GM18870 (cell line): ENCODE measurements at regions not wholly inside any gene's neighbourhood (a gene's known extent, or its start where the extent isn't known, plus 50 kb on each side); places are given as distances from the start of the nearest gene placed in this dataset.

Experiments
- ATAC-seq: cut with Tn5 transposase; IDR thresholded peaks from one replicate; pipeline ENCODE4 v1.9.1; 2021; ENCODE audit warnings: moderate library complexity; ENCODE audit not compliant: unreplicated experiment

DNA sequence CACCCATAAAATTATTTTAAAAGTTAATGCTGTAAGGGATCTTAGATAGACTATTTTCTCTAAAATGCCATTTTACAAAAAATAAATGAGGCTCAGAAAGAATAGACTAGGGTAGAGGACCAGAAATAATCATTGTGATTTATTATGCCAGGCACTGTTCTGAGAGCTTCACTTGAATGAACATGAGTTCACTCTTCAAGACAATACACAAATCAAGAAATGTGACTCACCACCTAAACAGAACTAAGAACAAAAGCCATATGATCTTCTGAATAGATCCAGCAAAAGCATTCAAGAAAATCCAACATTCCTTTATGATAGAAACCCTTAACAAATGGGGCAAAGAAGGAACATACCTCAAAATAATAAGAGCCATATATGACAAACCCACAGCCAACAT is 582.0 kb downstream of the PKHD1 start:
- ATAC-seq = no peak

DNA sequence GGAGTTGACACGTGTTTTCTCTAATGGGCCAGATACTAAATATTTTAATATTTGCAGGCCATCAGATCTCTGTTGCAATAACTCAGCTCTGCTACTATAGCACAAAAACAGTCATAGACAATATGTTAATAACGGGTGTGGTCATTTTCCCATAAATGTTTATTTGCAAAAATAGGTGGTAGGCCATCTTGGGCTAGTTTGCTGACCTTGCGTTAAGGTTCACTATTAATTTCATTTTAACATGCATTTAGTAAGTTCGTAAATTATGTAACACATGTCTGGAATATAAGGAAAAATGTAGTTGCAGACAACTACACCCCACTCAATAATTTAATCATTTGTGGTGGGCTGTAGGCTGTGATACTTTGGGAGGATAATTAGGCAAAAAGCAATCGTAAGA is 577.8 kb downstream of the PKHD1 start:
- no peak for ATAC-seq

DNA sequence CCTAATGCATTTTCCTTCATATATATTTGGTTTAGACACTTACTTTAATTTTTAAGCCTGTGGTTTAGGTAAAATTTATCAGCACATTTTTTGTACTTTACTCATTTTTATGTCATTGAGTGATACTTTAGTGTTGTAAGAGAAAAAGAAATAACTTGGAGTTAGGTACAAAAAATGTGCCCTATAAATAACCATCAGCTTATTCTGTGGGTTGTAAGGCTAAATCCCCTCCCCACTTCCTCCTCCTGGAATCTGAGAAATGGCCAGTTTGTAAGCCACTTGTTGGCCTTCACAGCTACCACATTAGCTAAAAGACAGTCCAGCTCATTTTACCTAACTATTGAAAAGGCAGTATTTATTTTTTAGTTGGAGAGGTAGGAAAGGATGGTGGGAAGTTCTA is 576.3 kb downstream of the PKHD1 start:
- no peak for ATAC-seq

DNA sequence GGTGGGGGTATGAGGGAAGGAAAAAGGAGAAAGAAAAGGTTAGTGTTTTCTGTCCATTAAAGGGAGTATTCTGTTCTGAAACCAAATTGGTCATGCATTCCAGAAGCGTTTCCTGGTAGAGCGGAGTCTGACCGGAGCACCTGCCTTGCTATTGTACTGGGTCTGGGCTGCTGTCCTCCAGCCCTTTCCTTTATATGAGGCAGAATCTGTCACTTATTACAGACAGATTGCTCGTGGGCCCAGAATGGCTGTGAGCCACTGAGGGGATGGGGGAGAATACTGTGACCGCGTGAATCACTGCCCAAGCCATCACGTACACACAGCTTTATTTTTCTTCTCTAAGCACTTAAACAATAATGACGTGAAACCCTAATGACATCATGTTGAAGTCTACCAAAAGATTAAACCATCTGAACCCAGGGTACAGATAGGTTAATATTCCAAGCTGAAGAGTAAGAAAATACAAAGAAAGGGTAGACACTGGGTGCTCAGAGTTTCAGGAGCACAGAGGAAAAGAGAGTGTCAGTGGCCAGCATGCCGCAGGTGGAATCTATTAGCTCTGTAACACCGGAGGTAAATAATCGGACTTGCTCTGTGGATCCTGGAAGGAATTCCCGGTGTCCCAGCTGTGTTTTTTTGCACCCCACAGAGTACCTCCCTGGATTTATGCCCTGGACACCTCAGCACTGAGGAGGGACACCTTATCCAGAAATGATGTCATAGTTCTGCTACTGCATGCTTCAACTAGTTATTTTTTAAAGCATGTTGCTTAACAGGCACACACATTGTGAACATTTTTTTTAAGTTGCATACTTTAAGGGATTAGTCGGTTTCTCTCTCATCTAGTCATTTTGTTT is 573.3 kb downstream of the PKHD1 start:
- no peak for ATAC-seq

DNA sequence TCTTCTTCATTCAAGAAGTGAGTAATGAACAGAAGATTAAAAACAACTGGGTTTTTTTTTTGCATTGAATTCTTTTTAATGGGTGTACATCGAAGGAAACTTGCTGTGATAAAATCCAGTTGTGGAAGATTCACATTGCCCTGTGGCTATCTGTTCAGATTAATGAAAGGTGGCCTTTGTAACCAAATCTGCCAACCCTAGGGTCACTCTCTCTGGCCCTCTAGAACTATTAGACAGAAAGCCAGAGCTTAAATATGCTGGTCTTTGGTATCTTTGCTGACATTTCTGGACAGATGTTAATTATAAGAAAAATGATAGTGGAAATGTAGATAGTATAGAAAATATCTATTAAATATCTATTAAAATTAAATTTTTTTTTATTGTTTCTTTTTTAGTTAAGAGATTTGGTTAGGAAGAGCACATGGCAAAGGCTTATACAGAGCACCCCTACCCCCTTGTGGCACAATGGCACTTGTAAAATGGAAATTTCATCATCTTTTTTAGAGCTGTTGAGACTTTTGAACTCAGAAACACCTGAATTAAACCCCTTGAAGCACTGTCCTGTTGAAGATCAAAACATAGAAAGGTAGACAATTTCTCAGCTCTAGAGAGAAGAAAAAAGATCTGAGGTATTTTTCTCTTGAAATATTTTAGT is 572.5 kb downstream of the PKHD1 start:
- no peak for ATAC-seq

DNA sequence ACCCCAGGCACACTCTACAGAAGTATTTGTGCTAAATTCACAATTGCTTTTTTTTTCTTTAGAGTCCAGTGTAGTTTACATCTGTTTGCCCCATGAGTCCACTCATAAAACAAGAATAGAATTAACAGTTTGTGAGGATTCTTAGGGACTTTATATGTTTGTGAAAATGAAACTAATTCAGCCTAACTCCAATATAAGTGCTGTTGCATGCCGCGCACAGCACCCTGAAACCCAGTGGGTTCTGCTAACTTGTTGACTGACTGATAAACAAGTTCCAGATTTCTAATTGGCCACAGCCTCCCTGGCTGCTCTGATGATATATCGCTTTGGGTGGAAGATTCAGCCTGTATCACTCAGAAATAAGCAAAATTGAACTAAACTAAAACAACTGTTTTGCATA is 561.4 kb downstream of the PKHD1 start:
- ATAC-seq = no peak

DNA sequence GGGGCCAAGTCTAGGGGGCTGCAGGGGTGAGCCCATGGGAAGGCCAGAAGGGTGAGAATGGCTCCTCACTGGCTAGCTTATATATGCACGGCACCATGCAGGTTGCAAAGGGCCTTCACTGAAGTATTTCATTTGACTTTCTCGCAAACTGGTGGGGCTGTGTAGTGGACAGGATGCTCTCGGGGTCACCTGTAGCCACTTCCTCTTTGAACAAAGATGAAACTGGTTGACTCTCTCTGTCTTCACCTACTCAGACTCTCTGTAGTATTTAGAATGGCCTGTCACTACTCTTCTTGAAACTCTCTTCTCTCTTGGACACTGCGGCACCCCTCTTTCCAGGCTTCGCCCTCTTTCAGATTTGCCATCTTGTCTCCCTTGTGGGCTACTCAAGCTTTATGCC is 560.5 kb downstream of the PKHD1 start:
- ATAC-seq = no peak

DNA sequence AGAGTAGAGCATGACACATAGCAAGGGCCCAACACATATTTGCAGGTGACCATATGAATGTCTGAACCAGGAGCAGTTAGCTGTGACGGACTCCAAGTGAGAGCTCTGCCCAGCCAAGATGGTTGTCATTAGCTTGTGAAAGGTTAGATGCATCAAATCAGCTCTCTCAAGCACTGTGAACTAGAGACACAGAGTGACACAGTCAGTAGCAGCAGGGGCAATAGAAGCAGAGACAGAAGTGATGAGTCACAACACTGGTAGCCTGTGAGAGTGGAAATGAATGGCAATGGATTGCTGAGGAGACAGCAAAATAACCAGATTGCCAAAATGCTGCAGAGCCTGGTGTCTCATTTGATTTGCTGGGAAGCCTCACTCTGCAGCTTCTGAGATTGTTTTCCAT is 558.9 kb downstream of the PKHD1 start:
- ATAC-seq = no peak

DNA sequence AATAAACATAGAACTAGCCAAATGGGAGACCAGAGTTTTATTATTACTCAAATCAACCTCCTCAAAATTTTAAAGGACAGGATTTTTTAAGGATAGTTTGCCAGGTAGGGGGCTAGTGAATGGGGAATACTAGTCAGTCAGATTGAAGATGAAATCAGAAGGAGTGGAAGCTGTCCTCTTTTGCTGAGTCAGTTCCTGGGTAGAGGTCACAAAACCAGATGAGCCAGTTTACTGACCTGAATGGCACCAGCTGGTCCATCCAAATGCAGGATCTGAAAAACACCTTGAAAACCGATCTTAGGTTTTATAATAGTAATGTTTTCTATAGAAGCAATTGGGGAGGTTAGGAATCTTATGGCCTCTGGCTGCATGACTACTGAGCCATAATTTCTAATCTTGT is 558.2 kb downstream of the PKHD1 start:
- ATAC-seq = no peak

DNA sequence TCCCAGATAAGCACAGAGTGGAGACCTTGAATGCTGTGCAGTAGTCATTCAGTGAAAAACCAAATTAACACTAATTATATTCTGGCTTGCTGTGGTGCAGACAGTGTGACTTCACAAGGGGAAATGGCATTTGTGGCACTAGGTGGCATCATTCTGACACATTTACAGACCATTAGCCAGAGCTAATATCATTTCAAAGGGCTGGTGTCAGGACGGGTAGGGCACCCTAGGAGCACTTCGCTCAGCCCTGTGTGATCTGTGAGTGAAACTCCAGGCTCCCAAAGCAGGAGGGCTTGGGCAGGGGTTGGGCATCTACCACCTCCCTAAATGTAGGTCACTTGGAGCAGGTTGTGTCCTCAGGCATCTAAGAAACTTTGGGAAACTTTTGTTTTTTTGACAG is 555.8 kb downstream of the PKHD1 start:
- ATAC-seq = no peak

DNA sequence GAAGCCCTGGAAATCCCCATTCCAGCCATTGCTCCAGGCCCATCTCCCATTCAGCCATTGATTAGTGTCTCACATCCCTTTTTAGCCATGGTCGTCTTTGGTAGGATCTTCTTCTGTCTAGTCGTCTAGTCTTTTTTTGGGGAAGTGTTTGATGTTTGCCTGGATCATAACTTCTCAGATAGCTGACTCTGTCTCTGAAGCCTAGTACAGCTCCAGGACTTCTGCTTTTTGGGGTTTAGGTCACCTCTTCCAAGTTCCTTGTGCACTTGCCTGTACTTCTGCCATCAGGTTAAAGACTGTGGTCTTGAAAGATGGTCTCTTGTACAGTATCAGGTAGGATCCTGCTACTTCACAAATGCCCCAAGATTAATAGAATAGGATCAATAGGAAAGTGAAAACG is 553.5 kb downstream of the PKHD1 start:
- no peak for ATAC-seq

DNA sequence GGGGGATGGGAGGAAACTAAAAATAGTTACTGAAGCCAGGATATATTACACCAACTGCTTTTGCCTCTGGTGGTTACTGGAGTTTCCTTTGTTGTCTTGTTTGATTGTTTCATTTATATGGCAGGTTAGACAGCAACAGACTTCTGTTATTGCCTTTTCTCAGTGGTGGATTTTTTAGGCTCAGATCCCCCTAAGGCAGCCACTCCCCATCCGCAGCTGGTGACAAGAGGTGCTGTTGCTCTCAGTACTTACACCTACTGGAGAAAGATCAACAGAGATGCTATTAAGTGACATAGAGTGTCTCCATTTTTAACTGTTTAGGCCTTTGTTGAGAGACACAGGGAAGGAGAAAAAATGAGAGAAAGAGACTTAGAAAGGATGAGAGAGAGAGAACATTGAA is 552.1 kb downstream of the PKHD1 start:
- no peak for ATAC-seq

DNA sequence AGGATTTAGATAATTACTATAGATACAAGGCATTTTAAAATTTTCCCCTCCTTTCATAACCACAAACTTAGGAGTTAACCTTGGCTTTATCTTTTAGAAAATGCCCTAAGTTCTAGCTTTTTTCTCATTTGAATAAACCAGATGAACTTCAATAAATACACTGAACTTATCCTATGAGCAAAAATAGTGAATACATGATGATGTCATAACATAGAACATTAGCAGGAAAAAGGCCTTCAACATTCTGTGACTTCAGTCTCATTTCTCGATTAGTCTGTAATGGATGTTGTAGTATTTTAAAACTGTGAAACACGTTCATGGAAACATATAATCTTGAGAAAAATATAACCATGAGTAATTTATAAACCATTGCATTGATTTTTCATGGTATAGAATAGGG is 550.7 kb downstream of the PKHD1 start:
- ATAC-seq = no peak

DNA sequence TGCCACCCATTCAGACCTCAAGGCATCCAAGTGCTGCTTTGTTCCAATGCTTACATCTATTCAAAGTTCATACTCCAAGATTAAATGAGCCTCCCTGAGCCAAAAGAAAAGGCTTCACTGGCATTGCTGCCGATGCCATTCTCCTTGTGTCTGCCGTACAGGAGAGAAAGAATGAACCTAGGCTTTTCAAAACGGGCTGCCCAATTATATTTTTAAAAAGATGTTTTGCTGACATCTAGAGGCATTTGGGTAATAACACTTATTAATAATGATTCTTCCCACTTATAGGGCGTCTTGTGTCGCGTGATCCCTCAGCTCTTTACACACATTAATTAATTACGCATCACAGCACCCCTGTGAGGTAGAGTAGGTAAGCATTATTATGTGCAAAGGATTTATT is 545.6 kb downstream of the PKHD1 start:
- no peak for ATAC-seq

DNA sequence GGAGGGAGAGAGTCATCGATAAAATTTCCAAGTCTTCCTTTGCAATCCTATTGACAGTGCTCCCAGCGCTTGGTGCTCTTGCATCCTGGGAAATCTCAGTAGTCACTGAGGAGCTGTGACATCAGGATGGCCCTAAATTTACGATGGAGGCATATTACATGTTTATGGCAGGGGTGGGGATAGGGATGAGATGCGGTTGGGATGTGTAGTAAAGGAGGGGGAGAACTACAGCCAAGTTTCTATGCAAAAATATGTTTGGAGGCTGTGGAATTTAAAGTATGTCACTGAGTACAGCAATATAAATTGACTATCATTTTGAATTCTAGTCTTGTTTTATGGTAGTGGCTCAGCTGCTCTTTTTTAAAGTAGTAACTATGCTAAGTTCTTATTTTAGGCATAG is 544.9 kb downstream of the PKHD1 start:
- no peak for ATAC-seq

DNA sequence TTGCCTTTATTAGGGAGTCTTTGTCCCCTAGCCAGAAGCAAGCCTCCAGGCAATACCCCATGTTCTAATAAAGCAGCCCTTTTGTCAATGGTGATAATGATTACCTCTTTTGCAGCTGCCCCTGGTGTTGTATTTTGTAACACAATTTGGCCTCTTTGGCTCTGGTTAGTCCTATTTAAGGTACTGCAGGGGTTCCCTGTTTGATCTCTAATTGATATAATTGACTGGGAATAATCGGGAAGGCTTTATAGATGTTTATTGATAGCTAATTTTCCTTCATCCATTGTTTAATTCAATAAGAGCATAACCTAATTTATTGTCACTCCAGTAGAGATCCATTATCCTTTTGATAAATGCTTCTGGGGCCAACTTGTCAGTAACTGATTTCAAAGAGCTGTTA is 537.2 kb downstream of the PKHD1 start:
- ATAC-seq = no peak

DNA sequence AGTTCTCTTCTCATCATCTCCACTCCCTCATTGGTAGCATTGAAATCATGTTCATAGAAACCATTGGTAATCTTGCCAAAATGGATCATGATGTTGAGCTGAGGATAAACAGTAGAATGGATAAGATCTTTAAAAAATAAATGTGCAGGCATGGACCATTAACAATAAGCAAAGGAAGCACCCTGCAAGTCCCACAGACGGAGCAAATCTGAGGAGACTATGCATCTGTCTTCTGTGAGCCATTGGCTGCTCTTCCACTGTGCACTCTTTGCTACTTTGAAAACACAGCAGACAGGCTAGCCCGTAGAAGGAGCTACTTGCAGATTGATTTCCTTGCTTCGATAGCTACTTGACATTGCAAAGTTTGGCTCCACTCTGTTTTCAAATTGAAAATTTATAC is 535.0 kb downstream of the PKHD1 start:
- ATAC-seq = no peak

DNA sequence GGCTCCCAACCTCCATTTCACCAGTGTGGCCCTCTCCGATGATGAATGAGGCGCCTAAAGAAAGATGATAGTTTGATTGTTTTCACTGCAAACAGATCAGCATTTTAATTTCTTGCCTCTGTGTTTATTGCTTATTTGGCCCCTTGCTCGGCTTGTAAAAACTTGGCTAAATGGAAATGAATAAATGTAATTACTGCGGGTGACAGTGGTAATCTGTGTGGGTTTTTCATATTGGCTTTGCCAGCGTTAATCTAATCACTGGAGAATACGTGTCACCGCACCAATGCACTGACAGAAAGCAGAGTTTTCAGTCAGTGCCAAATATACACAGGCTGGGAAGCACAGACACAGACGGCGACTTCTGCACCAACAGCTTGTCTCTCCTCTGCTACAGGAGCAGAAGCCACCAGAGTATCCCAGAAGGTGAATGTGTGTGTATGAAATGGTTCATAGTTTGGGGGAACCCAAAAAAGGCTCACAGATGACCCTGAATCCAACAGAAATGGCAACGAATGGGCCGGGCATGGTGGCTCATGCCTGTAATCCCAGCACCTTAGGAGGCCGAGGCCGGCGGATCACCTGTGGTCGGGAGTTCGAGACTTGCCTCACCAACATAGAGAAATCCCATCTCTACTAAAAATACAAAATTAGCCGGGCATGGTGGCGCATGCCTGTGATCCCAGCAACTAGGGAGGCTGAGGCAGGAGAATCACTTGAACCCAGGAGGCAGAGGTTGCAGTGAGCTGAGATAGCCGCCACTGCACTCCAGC is 534.0 kb downstream of the PKHD1 start:
- no peak for ATAC-seq

DNA sequence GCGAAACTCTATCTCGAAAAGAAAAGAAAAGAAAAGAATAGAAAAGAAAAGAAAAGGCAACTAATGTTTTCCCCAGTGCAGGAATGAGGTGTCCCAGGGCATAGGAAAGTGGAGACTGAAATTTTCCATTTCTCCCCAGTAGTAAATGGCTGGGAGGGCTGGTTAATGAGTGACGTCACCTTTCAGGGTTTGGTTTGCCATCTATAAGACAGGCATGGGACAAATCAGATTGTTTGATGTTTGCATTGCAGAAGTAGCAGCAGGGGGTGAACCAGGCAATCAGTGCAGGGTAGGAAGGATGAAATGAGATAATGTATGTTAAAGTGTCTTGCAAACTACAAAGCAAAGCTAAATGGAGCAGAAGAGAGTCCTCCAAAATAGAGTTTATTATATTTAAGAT is 533.4 kb downstream of the PKHD1 start:
- ATAC-seq = no peak

DNA sequence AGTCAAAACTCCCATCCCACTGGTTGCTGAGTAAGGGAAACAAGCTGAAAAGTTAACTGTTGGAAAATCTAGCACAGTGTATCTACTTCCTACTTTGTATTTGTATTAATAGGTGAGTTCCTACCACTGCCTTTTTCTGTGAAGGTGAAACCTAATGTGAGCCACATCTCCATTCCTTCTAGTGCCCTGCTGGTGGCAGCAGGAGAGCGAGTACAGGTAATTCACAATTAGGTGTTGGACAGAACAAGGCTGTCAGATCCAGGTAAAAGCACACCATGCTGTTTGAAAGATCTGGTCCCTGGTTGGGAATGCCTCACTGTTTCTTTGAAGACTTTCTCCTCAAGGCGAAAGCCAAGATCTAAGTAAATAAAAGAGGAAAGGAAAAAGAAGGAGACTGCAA is 528.4 kb downstream of the PKHD1 start:
- no peak for ATAC-seq

DNA sequence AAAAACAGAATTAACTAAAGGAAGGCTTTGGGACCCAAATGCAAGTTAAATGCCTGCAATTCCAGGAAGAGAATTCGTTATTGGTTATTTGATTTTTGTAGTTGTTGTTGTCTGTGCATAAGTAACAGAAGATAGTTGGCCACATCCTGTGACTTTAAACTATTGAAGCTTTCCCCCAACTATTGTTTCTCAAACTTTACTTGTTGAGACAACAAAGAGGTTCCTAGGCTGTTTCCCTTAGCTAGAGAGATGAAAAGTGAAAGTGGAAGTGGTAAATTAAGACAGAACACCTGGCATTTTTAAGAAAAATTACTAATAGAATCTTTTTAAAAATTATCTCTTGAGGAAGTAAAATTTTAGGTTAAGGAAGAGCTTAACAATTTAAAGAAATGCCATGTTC is 525.2 kb downstream of the PKHD1 start:
- peak; percentile 92 for ATAC-seq
